ENCODE measurements at regions not wholly inside any gene's neighbourhood (a gene's known extent, or its start where the extent isn't known, plus 50 kb on each side); places are given as distances from the start of the nearest gene placed in this dataset.

- TF ChIP-seq, protein P1, sequence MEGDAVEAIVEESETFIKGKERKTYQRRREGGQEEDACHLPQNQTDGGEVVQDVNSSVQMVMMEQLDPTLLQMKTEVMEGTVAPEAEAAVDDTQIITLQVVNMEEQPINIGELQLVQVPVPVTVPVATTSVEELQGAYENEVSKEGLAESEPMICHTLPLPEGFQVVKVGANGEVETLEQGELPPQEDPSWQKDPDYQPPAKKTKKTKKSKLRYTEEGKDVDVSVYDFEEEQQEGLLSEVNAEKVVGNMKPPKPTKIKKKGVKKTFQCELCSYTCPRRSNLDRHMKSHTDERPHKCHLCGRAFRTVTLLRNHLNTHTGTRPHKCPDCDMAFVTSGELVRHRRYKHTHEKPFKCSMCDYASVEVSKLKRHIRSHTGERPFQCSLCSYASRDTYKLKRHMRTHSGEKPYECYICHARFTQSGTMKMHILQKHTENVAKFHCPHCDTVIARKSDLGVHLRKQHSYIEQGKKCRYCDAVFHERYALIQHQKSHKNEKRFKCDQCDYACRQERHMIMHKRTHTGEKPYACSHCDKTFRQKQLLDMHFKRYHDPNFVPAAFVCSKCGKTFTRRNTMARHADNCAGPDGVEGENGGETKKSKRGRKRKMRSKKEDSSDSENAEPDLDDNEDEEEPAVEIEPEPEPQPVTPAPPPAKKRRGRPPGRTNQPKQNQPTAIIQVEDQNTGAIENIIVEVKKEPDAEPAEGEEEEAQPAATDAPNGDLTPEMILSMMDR (IDR thresholded peaks at IDR 0.05): no peak
- TF ChIP-seq ZFX (IDR thresholded peaks at IDR 0.05; ENCODE audit: borderline replicate concordance): no peak
- no peak overlapping the region for H3K27ac ChIP-seq
These were observed 664.8 kb downstream of the BRD1 start for GRCh38 chr22:49162841-49163240.

DNA sequence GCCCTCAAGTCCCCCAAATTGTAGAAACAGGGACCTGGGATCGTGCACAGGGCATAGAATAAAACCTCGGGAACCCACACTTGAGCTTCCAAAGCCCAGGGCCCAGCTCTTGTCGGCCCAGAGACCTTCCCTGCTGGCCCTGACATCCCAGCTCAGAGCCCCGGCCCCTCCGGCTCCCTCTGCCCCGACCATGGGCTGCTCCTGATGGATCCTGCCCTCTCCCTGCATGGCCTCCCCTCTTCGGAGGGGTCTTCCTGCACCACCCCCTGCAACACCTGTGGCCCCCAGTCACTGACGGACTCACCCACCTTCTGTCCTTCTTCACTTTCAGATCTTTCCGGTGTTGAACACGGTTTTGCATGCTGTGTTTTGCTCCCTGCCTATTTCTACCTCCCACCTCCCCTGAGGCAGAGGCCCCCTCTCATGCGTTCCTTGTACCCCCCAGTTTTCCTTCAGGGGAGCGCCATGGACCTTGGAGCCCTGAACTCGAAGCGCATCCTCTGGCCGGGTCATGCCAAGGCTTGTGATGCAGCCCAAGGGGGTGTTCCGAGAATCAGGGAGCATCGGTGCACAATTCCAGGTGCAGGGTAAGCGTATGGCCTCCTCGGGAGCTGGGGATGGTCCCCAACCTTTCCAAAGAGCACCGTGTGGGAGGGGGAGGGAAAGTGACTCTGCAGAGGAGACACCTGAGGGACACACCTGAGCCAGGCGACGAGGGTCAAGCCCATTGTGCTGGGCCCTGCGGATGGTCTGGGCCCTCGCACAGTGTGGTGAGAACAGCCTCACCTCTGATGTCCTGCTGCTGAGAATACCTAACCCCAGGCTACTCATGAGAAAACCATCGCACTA, 666.4 kb downstream of the BRD1 start:
- no peak overlapping the region for H3K27ac ChIP-seq
- TF ChIP-seq, protein P1 (IDR thresholded peaks at IDR 0.05): no peak
- no peak for TF ChIP-seq ZFX (IDR thresholded peaks at IDR 0.05; ENCODE audit: borderline replicate concordance)

DNA sequence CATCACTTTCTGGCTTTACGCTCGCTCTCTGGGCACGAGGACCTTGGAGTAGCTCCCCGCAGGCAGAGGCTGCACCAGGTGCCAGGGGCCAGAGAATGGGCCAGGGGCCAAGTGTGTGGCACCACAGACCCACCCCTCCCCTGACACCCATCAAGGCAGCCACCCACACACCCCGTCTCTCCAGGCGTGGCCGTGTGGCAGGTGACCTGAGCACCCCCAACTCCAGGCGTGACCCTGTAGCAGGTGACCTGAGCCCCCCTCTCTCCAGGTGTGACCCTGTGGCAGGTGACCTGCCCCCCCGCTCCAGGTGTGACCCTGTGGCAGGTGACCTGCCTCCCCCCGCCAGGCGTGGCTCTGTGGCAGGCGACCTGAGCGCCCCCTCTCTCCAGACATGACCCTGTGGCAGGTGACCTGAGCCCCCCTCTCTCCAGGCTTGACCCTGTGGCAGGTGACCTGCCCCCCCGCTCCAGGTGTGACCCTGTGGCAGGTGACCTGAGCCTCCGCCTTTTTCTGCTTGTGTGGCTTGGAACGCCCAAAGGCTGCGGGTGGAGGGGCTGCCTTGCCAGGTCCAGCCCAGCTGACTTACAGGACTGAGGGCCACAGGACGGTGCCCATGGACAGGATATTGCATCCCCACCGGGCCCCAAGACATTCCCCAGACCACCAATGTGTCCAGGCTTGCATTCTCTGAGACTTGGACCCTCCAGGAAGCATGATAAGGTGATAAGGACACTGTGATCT, 667.2 kb downstream of the BRD1 start:
- TF ChIP-seq, protein P1 (IDR thresholded peaks at IDR 0.05): no peak
- TF ChIP-seq ZFX (IDR thresholded peaks at IDR 0.05; ENCODE audit: borderline replicate concordance): no peak

DNA sequence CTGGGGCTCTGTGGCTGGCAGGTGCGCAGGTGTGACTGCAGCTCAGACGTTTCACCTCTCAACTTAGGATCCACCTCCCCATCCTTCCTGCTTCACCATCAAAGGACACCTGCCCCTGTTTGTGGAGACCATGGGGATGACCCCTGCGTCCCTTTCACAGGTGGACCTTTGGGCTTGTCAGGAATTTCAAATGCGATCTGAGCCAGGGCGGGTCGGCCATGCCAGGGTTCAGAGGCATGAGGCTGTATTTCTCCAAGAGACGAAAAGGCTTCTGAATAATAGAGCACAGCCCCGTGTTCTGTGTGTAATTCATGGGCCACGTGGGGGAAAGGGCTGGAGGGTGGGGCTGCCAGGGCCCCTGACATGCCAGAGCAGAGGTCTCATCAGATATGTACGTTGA, 668.0 kb downstream of the BRD1 start:
- TF ChIP-seq, protein P1 (IDR thresholded peaks at IDR 0.05): no peak
- TF ChIP-seq ZFX (IDR thresholded peaks at IDR 0.05; ENCODE audit: borderline replicate concordance): no peak
- no peak overlapping the region for H3K27ac ChIP-seq

More for the DNA sequence above, 667.2 kb downstream of the BRD1 start:
- no peak overlapping the region for H3K27ac ChIP-seq

- TF ChIP-seq ZFX (IDR thresholded peaks at IDR 0.05; ENCODE audit: borderline replicate concordance): no peak
- TF ChIP-seq, protein P1 (IDR thresholded peaks at IDR 0.05): no peak
- no peak overlapping the region for H3K27ac ChIP-seq
These were observed 668.7 kb downstream of the BRD1 start for GRCh38 chr22:49158741-49159564.

DNA sequence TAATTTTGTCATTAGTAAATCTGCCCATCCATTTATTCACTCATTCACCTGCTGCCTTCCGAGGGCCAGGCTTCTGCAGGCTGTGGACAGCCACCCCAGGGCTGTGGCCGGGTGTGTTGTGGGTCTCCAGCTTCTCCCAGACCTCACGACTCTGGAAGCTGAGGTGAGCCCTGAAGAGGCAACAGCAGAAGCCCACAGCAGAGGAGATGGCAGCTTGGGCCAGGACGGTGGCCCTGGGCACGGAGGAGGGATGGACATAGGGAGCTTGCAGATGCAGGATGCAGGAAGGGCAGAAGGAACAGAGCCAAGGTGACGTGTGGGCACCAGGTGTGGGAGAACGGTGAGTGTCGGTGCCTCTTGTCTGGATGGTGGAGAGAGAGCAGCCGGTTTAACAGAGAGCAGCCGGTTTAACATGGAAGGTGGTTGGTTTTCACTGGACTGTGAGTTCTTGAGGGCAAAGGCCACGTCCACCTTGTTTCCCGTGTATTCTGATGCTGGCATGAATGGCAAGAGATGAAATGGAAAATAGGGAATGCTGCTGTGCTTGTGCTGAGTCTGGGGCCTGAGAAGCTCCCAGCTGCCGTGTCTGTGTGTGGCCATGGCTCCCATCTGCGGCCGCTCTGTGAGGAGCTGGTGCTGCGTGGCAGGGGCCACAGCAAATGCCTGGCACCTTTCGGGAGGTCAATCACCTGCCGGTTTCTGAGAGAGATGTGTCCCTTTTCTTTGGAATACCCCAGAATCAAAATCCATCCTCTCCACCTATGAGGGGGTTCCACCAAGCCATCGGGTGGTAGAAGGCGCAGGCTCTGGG, 669.9 kb downstream of the BRD1 start:
- TF ChIP-seq, protein P1 (IDR thresholded peaks at IDR 0.05): no peak
- TF ChIP-seq ZFX (IDR thresholded peaks at IDR 0.05; ENCODE audit: borderline replicate concordance): no peak
- H3K27ac ChIP-seq: no peak overlapping the region
